ENCODE measurements at regions not wholly inside any gene's neighbourhood (a gene's known extent, or its start where the extent isn't known, plus 50 kb on each side); places are given as distances from the start of the nearest gene placed in this dataset.
"Not testable (repeated sequence)": the region's sequence is repeated elsewhere in the genome, so short reads cannot be mapped to it uniquely, and the experiment has no call there.

DNA sequence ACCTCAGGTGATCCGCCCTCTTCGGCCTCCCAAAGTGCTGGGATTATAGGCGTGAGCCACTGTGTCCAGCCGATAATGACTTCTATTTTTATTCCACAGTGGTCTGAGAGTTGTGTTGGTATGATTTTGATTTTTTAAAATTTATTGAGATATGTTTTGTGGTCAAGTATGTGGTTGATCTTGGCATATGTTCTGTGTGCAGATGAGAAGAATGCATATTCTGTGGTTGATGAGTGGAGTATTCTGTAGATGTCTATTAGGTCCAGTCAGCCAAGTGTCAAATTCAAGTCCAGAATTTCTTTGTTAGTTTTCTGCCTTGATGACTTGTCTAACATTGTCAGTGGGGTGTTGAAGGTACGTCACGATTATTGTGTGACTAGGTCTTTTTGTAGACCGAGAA lies 338.2 kb upstream of the TARS1 start:
- Histone ChIP-seq H2AFZ (ENCODE audit: low read depth) (no peak overlapping the region), H3K4me1 (ENCODE audit: low read depth, poor library complexity, severe bottlenecking) (no peaks in the 10 kb centered on the region), H4K20me1 (ENCODE audit: insufficient read depth) (no peaks in the 10 kb centered on the region), H3K4me3 (IDR thresholded peaks at IDR 0.05; ENCODE audit: insufficient read depth, low read depth, low read length) (no peak overlapping the region), H3K36me3 (ENCODE audit: insufficient read depth) (no peaks in the 10 kb centered on the region), H3K79me2 (ENCODE audit: insufficient read depth, low read depth) (no peaks in the 10 kb centered on the region), H3K27ac (no peak overlapping the region), H3K27me3 (ENCODE audit: insufficient read depth, low read depth) (no peaks in the 10 kb centered on the region), H3K9ac (no peak overlapping the region), H3K4me2 (no peak overlapping the region)
- TF ChIP-seq, protein P1, sequence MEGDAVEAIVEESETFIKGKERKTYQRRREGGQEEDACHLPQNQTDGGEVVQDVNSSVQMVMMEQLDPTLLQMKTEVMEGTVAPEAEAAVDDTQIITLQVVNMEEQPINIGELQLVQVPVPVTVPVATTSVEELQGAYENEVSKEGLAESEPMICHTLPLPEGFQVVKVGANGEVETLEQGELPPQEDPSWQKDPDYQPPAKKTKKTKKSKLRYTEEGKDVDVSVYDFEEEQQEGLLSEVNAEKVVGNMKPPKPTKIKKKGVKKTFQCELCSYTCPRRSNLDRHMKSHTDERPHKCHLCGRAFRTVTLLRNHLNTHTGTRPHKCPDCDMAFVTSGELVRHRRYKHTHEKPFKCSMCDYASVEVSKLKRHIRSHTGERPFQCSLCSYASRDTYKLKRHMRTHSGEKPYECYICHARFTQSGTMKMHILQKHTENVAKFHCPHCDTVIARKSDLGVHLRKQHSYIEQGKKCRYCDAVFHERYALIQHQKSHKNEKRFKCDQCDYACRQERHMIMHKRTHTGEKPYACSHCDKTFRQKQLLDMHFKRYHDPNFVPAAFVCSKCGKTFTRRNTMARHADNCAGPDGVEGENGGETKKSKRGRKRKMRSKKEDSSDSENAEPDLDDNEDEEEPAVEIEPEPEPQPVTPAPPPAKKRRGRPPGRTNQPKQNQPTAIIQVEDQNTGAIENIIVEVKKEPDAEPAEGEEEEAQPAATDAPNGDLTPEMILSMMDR (conservative IDR thresholded peaks at IDR 0.05; ENCODE audit: low read depth, low read length): no peak

- Histone ChIP-seq H3K36me3 (ENCODE audit: insufficient read depth) (no peaks in the 10 kb centered on the region), H3K4me1 (ENCODE audit: low read depth, poor library complexity, severe bottlenecking) (no peaks in the 10 kb centered on the region), H3K4me3 (IDR thresholded peaks at IDR 0.05; ENCODE audit: insufficient read depth, low read depth, low read length) (no peak overlapping the region), H3K27me3 (ENCODE audit: insufficient read depth, low read depth) (no peaks in the 10 kb centered on the region), H4K20me1 (ENCODE audit: insufficient read depth) (no peaks in the 10 kb centered on the region), H3K79me2 (ENCODE audit: insufficient read depth, low read depth) (no peaks in the 10 kb centered on the region), H3K27ac (no peak overlapping the region), H3K4me2 (no peak overlapping the region), H2AFZ (ENCODE audit: low read depth) (no peak overlapping the region), H3K9ac (no peak overlapping the region)
- TF ChIP-seq, protein P1 (conservative IDR thresholded peaks at IDR 0.05; ENCODE audit: low read depth, low read length): no peak
Measured at GRCh38 chr5:33105521-33105941, 335.2 kb upstream of the TARS1 start.

- H3K4me2 ChIP-seq; H3K4me1 ChIP-seq (ENCODE audit: low read depth, poor library complexity, severe bottlenecking); H3K4me3 ChIP-seq (IDR thresholded peaks at IDR 0.05; ENCODE audit: insufficient read depth, low read depth, low read length); H4K20me1 ChIP-seq (ENCODE audit: insufficient read depth); H3K9ac ChIP-seq; H2AFZ ChIP-seq (ENCODE audit: low read depth); H3K79me2 ChIP-seq (ENCODE audit: insufficient read depth, low read depth); H3K36me3 ChIP-seq (ENCODE audit: insufficient read depth); H3K27ac ChIP-seq; H3K27me3 ChIP-seq (ENCODE audit: insufficient read depth, low read depth): not testable (repeated sequence)
Measured at GRCh38 chr5:33110496-33110895, 330.3 kb upstream of the TARS1 start.

- Histone ChIP-seq H3K4me2 (no peak overlapping the region), H3K27me3 (ENCODE audit: insufficient read depth, low read depth) (no peaks in the 10 kb centered on the region), H2AFZ (ENCODE audit: low read depth) (no peak overlapping the region)
Measured at GRCh38 chr5:33114361-33114760, 326.4 kb upstream of the TARS1 start.

GRCh38 chr5:33115467-33115866 lies 325.3 kb upstream of the TARS1 start:
- no peak overlapping the region for H3K9ac ChIP-seq
- H3K27ac ChIP-seq: no peak overlapping the region
- no peaks in the 10 kb centered on the region for H3K4me1 ChIP-seq (ENCODE audit: low read depth, poor library complexity, severe bottlenecking)
- TF ChIP-seq, protein P1 (conservative IDR thresholded peaks at IDR 0.05; ENCODE audit: low read depth, low read length): no peak
- H3K36me3 ChIP-seq (ENCODE audit: insufficient read depth): no peaks in the 10 kb centered on the region
- no peak overlapping the region for H2AFZ ChIP-seq (ENCODE audit: low read depth)
- H3K27me3 ChIP-seq (ENCODE audit: insufficient read depth, low read depth): no peaks in the 10 kb centered on the region
- H3K79me2 ChIP-seq (ENCODE audit: insufficient read depth, low read depth): no peaks in the 10 kb centered on the region
- H3K4me2 ChIP-seq: no peak overlapping the region
- no peaks in the 10 kb centered on the region for H4K20me1 ChIP-seq (ENCODE audit: insufficient read depth)
- no peak overlapping the region for H3K4me3 ChIP-seq (IDR thresholded peaks at IDR 0.05; ENCODE audit: insufficient read depth, low read depth, low read length)

More at GRCh38 chr5:33114361-33114760, 326.4 kb upstream of the TARS1 start:
- Histone ChIP-seq H3K27ac (no peak overlapping the region), H4K20me1 (ENCODE audit: insufficient read depth) (no peaks in the 10 kb centered on the region), H3K4me3 (IDR thresholded peaks at IDR 0.05; ENCODE audit: insufficient read depth, low read depth, low read length) (no peak overlapping the region), H3K79me2 (ENCODE audit: insufficient read depth, low read depth) (no peaks in the 10 kb centered on the region), H3K9ac (no peak overlapping the region), H3K36me3 (ENCODE audit: insufficient read depth) (no peaks in the 10 kb centered on the region), H3K4me1 (ENCODE audit: low read depth, poor library complexity, severe bottlenecking) (no peaks in the 10 kb centered on the region)
- TF ChIP-seq, protein P1 (conservative IDR thresholded peaks at IDR 0.05; ENCODE audit: low read depth, low read length): no peak

Data from KMS-11 (cell line).